HEK293 (cell line): ENCODE measurements at regions not wholly inside any gene's neighbourhood (a gene's known extent, or its start where the extent isn't known, plus 50 kb on each side); places are given as distances from the start of the nearest gene placed in this dataset.
A peak's percentile ranks its signal among the peaks of the same experiment; 100 is the strongest.

Source experiments
- CTCF ChIA-PET: fragments of 350-600 bp; formaldehyde crosslinking; extraction: SDS; loops from one replicate; lab custom pipeline; 2021; ENCODE audit warnings: antibody characterized with exemption; lab: Yijun Ruan, JAX
- POLR2A ChIA-PET: fragments of 300-600 bp; formaldehyde crosslinking; extraction: SDS; loops from one replicate; lab custom pipeline; 2020; ENCODE audit warnings: antibody characterized with exemption, inconsistent platforms; lab: Yijun Ruan, JAX
- H3K27ac ChIP-seq: fragments of 200-500 bp; sonication (Bioruptor generic); 2 replicates; pipeline ENCODE4 v1.5.1; 2014; ENCODE audit warnings: low read depth, low read length, control low read depth, inconsistent platforms; ENCODE audit errors: extremely low read depth
- H3K36me3 ChIP-seq, 2 experiments: fragments of 200-500 bp in 1 of 2; sonication (Bioruptor generic) in 1 of 2; 1 replicate in 1 of 2; 2 replicates in 1 of 2; pipeline ENCODE4 v1.5.1; 2014 to 2017; ENCODE audit warnings: inconsistent platforms in 2 of 2, low read length in 2 of 2; ENCODE audit not compliant: control insufficient read depth in 2 of 2, insufficient read depth in 1 of 2
- H3K4me1 ChIP-seq: fragments of 200-500 bp; sonication (Bioruptor generic); 2 replicates; pipeline ENCODE4 v1.5.1; 2014; ENCODE audit warnings: mild to moderate bottlenecking, low read length, inconsistent platforms; ENCODE audit not compliant: control insufficient read depth, insufficient read depth
- H3K4me3 ChIP-seq: 2 replicates; pipeline ENCODE4 v1.5.1; 2011; ENCODE audit warnings: low read depth, mild to moderate bottlenecking, control low read depth, low read length, moderate library complexity
- H3K9me3 ChIP-seq: fragments of 200-500 bp; sonication (Bioruptor generic); 2 replicates; pipeline ENCODE4 v1.5.1; 2014; ENCODE audit warnings: low read depth, low read length, inconsistent platforms; ENCODE audit not compliant: control insufficient read depth, insufficient read depth
- AEBP2 ChIP-seq: fragments of 450-650 bp; formaldehyde crosslinking; IDR thresholded peaks from 2 replicates; pipeline ENCODE4 v1.5.1; 2016; ENCODE audit warnings: missing biosample characterization, missing genetic modification characterization, borderline replicate concordance
- BCL11A ChIP-seq: fragments of 450-650 bp; formaldehyde crosslinking; IDR thresholded peaks from 2 replicates; pipeline ENCODE4 v1.5.1; 2016; ENCODE audit warnings: low read depth, missing biosample characterization, missing genetic modification characterization
- BCL11B ChIP-seq: fragments of 450-650 bp; formaldehyde crosslinking; IDR thresholded peaks from 2 replicates; pipeline ENCODE4 v1.5.1; 2016; ENCODE audit warnings: low read depth, missing biosample characterization, missing genetic modification characterization
- HOXA7 ChIP-seq: sonication (generic); formaldehyde crosslinking; IDR thresholded peaks from 2 replicates; pipeline ENCODE4 v1.8.1; 2022; ENCODE audit warnings: missing genetic modification reagents, borderline replicate concordance
- IKZF3 ChIP-seq: fragments of 450-650 bp; IDR thresholded peaks from 2 replicates; pipeline ENCODE4 v1.5.0; 2018; ENCODE audit warnings: missing biosample characterization, mild to moderate bottlenecking, missing genetic modification characterization, moderate library complexity
- OVOL3 ChIP-seq: fragments of 450-650 bp; formaldehyde crosslinking; IDR thresholded peaks from 2 replicates; pipeline ENCODE4 v1.5.1; 2016; ENCODE audit warnings: missing biosample characterization, missing genetic modification characterization
- PBX3 ChIP-seq: sonication (generic); formaldehyde crosslinking; IDR thresholded peaks from 2 replicates; pipeline ENCODE4 v1.8.1; 2022; ENCODE audit warnings: mild to moderate bottlenecking, moderate library complexity, missing genetic modification reagents
- PRDM1 ChIP-seq: fragments of 450-650 bp; formaldehyde crosslinking; IDR thresholded peaks from 2 replicates; pipeline ENCODE4; 2016; ENCODE audit warnings: missing biosample characterization, missing genetic modification characterization
- REPIN1 ChIP-seq: fragments of 450-650 bp; formaldehyde crosslinking; IDR thresholded peaks from 2 replicates; pipeline ENCODE4 v1.5.1; 2017; ENCODE audit warnings: missing biosample characterization, missing genetic modification characterization, low read depth
- SP3 ChIP-seq: fragments of 450-650 bp; formaldehyde crosslinking; IDR thresholded peaks from 2 replicates; pipeline ENCODE4 v1.5.1; 2016; ENCODE audit warnings: missing biosample characterization, missing genetic modification characterization
- ZBTB1 ChIP-seq: fragments of 450-650 bp; formaldehyde crosslinking; IDR thresholded peaks from 2 replicates; pipeline ENCODE4 v1.5.1; 2016; ENCODE audit warnings: missing biosample characterization, missing genetic modification characterization
- ZBTB26 ChIP-seq: fragments of 450-650 bp; formaldehyde crosslinking; optimal IDR thresholded peaks from 2 replicates; pipeline ENCODE3; 2016; ENCODE audit warnings: missing biosample characterization, mild to moderate bottlenecking, missing genetic modification characterization
- ZEB2 ChIP-seq: fragments of 450-650 bp; formaldehyde crosslinking; IDR thresholded peaks from 2 replicates; pipeline ENCODE4 v1.5.1; 2016; ENCODE audit warnings: missing biosample characterization, missing genetic modification characterization
- ZFP37 ChIP-seq: fragments of 450-650 bp; formaldehyde crosslinking; IDR thresholded peaks from 2 replicates; pipeline ENCODE4 v1.5.1; 2016; ENCODE audit warnings: missing biosample characterization, missing genetic modification characterization
- ZNF140 ChIP-seq: fragments of 450-650 bp; formaldehyde crosslinking; IDR thresholded peaks from 2 replicates; pipeline ENCODE4 v1.5.1; 2016; ENCODE audit warnings: missing biosample characterization, missing genetic modification characterization
- ZNF146 ChIP-seq: fragments of 450-650 bp; formaldehyde crosslinking; IDR thresholded peaks from 2 replicates; pipeline ENCODE4 v1.5.1; 2016; ENCODE audit warnings: missing biosample characterization, missing genetic modification characterization
- ZNF18 ChIP-seq: fragments of 450-650 bp; formaldehyde crosslinking; IDR thresholded peaks from 2 replicates; pipeline ENCODE4 v1.5.1; 2016; ENCODE audit warnings: missing biosample characterization, missing genetic modification characterization
- ZNF19 ChIP-seq: fragments of 450-650 bp; formaldehyde crosslinking; IDR thresholded peaks from 2 replicates; pipeline ENCODE4; 2016; ENCODE audit warnings: missing biosample characterization, missing genetic modification characterization, low read depth
- ZNF302 ChIP-seq: fragments of 450-650 bp; formaldehyde crosslinking; IDR thresholded peaks from 2 replicates; pipeline ENCODE4 v1.5.1; 2016; ENCODE audit warnings: missing biosample characterization, missing genetic modification characterization, low read depth
- ZNF311 ChIP-seq: fragments of 450-650 bp; formaldehyde crosslinking; IDR thresholded peaks from 2 replicates; pipeline ENCODE4 v1.5.1; 2017; ENCODE audit warnings: missing biosample characterization, missing genetic modification characterization, borderline replicate concordance
- ZNF404 ChIP-seq: fragments of 450-650 bp; formaldehyde crosslinking; IDR thresholded peaks from 2 replicates; pipeline ENCODE4 v1.5.1; 2017; ENCODE audit warnings: missing biosample characterization, missing genetic modification characterization
- ZNF416 ChIP-seq: fragments of 450-650 bp; formaldehyde crosslinking; IDR thresholded peaks from 2 replicates; pipeline ENCODE4 v1.5.1; 2016; ENCODE audit warnings: missing biosample characterization, missing genetic modification characterization
- ZNF521 ChIP-seq: fragments of 450-650 bp; formaldehyde crosslinking; IDR thresholded peaks from 2 replicates; pipeline ENCODE4 v1.5.1; 2017; ENCODE audit warnings: missing biosample characterization, mild to moderate bottlenecking, missing genetic modification characterization
- ZNF561 ChIP-seq: fragments of 450-650 bp; IDR thresholded peaks from 2 replicates; pipeline ENCODE4 v1.5.1; 2018; ENCODE audit warnings: missing biosample characterization, missing genetic modification characterization, borderline replicate concordance
- ZNF596 ChIP-seq: fragments of 450-650 bp; IDR thresholded peaks from 2 replicates; pipeline ENCODE4 v1.5.0; 2018; ENCODE audit warnings: missing biosample characterization, mild to moderate bottlenecking, missing genetic modification characterization, moderate library complexity
- ZNF624 ChIP-seq: fragments of 450-650 bp; formaldehyde crosslinking; IDR thresholded peaks from 2 replicates; pipeline ENCODE4 v1.5.1; 2017; ENCODE audit warnings: missing biosample characterization, missing genetic modification characterization
- ZNF629 ChIP-seq: fragments of 450-650 bp; formaldehyde crosslinking; IDR thresholded peaks from 2 replicates; pipeline ENCODE4 v1.5.1; 2017; ENCODE audit warnings: missing biosample characterization, missing genetic modification characterization
- ZNF670 ChIP-seq: fragments of 450-650 bp; formaldehyde crosslinking; IDR thresholded peaks from 2 replicates; pipeline ENCODE4 v1.5.1; 2016; ENCODE audit warnings: missing biosample characterization, missing genetic modification characterization, low read depth
- ZNF747 ChIP-seq: fragments of 450-650 bp; formaldehyde crosslinking; IDR thresholded peaks from 2 replicates; pipeline ENCODE4 v1.5.1; 2016; ENCODE audit warnings: missing biosample characterization, missing genetic modification characterization
- ZNF837 ChIP-seq: fragments of 450-650 bp; formaldehyde crosslinking; IDR thresholded peaks from 2 replicates; pipeline ENCODE4 v1.5.1; 2016; ENCODE audit warnings: missing biosample characterization, missing genetic modification characterization
- ZSCAN4 ChIP-seq: fragments of 450-650 bp; formaldehyde crosslinking; IDR thresholded peaks from 2 replicates; pipeline ENCODE4 v1.5.1; 2017; ENCODE audit warnings: missing biosample characterization, missing genetic modification characterization

GRCh38 chr20:57082357-57082945 is 184.0 kb downstream of the BMP7 start:
- H3K4me1 ChIP-seq = no peaks in the 10 kb centered on the region
- no peak overlapping the region for H3K27ac ChIP-seq
- ChIA-PET CTCF (interaction anchor here (0.6 kb wide), 2 partner anchors 258 to 411 kb away, joined by 3 to 5 read pairs; no protein-coding TSS in a partner anchor), POLR2A (no interaction called here)
- no peaks in the 10 kb centered on the region for H3K9me3 ChIP-seq
- H3K4me3 ChIP-seq = no peak overlapping the region
- no peaks in the 10 kb centered on the region for H3K36me3 ChIP-seq
- no peak for TF ChIP-seq ZNF596 (tag by site-specific recombination)
- TF ChIP-seq ZNF302 (tag by site-specific recombination) = no peak
- no peak for TF ChIP-seq ZNF19 (tag by site-specific recombination)
- no peak for TF ChIP-seq HOXA7 (CRISPR knock-in tag)
- TF ChIP-seq ZEB2 (tag by site-specific recombination) = no peak
- TF ChIP-seq ZNF747 (tag by site-specific recombination) = no peak
- no peak for TF ChIP-seq ZNF416
- TF ChIP-seq REPIN1 (tag by site-specific recombination) = no peak
- TF ChIP-seq PRDM1 (tag by site-specific recombination) = no peak
- TF ChIP-seq ZFP37 (tag by site-specific recombination) = no peak
- no peak for TF ChIP-seq ZNF629 (tag by site-specific recombination)
- TF ChIP-seq SP3 = no peak

GRCh38 chr20:57083072-57083471 is 183.4 kb downstream of the BMP7 start:
- ChIA-PET CTCF (interaction anchor here (0.6 kb wide), 1 partner anchor 257 kb away, joined by 3 read pairs; no protein-coding TSS in a partner anchor), POLR2A (no interaction called here)
- no peak overlapping the region for H3K27ac ChIP-seq
- H3K36me3 ChIP-seq = no peaks in the 10 kb centered on the region
- no peaks in the 10 kb centered on the region for H3K4me1 ChIP-seq
- H3K9me3 ChIP-seq = no peaks in the 10 kb centered on the region
- no peak overlapping the region for H3K4me3 ChIP-seq
- TF ChIP-seq ZBTB1 (tag by site-specific recombination) (no peak), AEBP2 (tag by site-specific recombination) (no peak), ZNF311 (tag by site-specific recombination) (no peak), ZNF140 (tag by site-specific recombination) (no peak), BCL11B (tag by site-specific recombination) (no peak), ZNF521 (tag by site-specific recombination) (no peak), ZNF837 (tag by site-specific recombination) (no peak), ZNF670 (tag by site-specific recombination) (no peak), ZNF561 (no peak), ZSCAN4 (tag by site-specific recombination) (peak; percentile 99), ZFP37 (tag by site-specific recombination) (no peak), IKZF3 (tag by site-specific recombination) (no peak), ZNF404 (tag by site-specific recombination) (no peak), ZBTB26 (tag by site-specific recombination) (peak; percentile 19), BCL11A (tag by site-specific recombination) (no peak), ZNF146 (no peak), SP3 (no peak), OVOL3 (no peak), PBX3 (CRISPR knock-in tag) (no peak), ZNF624 (tag by site-specific recombination) (no peak), ZNF18 (peak; percentile 60; the same call in 1 of the 2 replicates)
